HG02610 (cell line): ENCODE measurements at regions not wholly inside any gene's neighbourhood (a gene's known extent, or its start where the extent isn't known, plus 50 kb on each side); places are given as distances from the start of the nearest gene placed in this dataset.

Source experiments
- ATAC-seq: cut with Tn5 transposase; IDR thresholded peaks from one replicate; pipeline ENCODE4 v1.9.1; 2021; ENCODE audit warnings: mild to moderate bottlenecking, moderate library complexity; ENCODE audit not compliant: unreplicated experiment

DNA sequence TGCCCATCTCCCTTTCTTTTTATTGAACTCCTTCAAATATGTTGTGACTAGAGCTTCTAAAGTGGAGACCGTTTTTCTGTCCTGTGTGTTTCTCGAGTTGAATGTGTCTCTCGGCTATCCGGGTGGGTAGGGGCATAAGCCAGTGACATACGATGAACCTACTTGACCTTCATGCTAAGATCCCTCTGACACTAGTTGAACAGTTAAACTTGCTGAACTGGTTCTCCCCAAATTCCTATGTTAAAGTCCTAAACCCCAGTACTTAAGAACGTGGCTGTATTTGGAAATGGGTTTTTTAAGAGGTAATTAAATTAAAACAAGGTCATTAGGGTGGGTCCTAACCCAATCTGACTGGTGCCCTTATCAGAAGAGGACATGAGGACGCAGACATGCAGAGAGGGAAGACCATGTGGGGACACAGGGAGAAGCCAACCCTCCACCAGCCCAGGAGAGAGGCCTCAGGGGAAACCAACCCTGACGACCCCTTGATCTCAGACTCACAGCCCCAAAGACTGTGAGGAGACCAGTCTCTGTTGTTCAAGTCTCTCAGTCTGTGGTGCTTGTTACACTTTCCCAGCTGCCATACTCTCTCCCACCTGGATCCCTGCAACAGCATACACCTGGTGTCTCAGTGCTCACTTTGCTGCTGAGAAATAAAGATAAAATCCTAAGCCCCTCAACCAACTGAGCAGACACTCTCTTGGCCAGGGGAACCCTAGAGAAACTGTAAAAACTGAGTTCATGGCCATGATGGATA is 208.4 kb downstream of the MYLK4 start:
- no peak for ATAC-seq

DNA sequence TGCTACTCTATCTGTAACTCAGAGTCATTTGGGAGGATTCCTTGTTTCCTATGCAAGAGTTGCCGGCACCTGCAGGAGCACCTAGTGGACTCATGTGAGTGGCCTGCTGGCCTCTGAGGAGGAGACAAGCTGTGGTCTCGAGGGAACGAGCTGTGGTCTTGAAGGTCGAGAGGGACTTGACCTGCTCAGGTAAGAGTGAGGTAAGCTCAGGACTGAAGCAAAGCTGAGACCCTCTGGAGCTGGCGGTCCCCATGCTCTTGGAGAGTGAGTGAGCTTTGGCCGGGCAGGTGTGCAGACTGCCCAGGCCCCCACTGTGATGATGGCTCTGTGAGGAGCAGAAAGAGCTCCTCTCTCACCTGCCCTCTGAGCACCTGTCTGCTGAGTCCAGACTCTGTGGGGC is 214.3 kb downstream of the MYLK4 start:
- no peak for ATAC-seq

DNA sequence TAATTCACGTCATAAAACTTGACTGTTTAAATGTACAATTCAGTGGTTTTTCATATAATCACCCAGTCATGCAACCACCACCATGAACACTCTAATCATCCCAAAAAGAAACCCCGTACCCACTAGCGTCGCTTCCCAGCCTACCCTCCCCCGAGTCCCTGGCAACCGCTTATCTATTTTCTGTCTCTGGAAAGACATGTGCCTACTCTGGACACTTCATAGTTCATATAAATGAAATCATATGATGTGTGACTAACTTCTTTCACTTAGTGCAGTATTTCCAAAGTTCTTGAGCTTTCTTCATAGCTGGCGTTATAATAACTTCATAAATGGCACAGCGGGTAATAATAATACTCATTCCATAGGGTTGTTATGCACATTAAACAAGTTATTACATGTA is 215.2 kb downstream of the MYLK4 start:
- ATAC-seq: no peak

DNA sequence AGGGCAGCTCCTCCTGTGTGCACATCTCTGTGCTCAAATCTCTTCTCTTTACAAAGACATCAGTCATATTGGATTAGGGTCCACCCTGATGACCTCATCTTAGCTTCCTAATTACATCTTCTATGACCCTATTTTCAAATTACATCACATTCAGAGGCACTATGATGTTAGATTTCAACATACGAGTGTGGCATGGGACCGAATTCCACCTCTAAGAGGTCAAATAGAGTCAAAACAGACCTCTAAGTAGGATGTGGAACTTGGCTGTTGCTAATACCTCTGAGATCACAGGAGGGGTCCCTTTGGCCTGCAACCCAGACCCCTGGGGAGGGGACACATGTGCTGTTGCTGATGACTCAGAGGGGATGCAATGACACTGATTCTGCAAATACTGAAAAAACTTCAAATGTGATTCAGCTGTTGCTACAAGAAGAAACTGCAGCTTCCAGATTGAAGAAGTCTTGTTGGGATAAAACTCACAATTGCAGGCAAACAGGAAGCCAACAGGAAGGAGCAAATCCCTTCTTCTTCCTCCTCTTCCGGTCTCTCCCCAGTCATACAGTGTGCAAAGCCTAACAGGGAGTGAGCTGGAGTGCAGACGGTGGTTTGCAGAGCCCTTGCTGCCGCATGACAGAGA is 216.2 kb downstream of the MYLK4 start:
- ATAC-seq: no peak

DNA sequence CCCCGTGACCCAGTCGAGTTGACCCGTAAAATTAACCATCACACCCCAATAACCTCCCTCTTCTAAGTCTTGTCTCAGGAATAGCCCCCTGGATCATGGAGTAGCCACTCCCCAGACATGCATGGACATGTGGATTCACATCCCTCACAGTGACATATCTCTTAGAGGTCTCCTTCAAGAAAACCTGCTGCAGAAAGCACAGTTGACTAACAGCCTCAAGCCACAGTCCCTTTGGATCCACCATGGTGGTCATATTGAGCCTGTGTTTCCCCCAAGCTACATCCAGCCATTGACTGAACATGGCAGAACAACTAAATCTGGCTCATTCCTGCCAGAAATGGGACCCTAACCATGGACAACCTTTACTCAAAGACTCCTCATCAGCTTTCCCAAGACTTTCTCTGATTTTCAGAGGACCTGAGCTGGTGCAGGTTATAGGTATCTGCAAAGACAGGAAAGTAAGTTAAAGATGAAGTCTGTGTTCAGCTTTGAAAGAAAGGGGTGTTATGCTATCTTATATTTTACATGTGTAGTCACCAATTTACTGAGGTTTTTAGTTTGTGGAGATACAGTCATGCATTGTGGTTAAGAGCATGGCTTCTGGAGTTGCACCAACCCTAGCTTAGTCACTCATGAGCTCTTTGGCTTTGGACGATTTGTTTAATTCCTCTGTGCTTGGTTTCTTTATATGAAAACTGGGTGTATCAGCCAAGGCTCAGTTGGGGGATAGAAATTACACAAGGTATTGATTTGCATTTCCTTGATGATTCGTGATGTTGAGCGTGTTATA is 219.1 kb downstream of the MYLK4 start:
- ATAC-seq: no peak

DNA sequence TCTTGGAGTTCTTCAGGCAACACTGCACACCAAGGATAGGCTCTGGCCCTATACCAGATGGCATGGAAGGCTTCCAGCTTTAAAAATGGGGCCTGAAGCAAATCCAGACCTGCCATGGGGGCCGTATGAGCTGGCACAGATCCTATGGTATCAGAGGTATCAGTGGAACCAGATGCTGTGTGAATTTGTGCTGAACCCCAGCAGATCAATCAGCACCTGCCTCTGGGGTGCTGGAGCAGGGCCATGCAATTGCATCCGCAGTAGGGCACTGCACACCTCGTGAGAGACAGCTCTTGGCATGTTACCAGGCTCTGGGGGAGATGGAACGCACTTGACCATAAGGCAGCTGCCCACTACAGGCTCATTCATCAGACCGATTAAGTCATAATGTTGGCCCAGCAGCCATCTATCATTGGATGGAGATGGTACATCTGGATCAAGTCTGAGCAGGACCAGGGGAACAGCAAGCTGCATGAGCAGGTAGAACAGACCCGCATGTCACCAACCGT is 221.5 kb downstream of the MYLK4 start:
- no peak for ATAC-seq

DNA sequence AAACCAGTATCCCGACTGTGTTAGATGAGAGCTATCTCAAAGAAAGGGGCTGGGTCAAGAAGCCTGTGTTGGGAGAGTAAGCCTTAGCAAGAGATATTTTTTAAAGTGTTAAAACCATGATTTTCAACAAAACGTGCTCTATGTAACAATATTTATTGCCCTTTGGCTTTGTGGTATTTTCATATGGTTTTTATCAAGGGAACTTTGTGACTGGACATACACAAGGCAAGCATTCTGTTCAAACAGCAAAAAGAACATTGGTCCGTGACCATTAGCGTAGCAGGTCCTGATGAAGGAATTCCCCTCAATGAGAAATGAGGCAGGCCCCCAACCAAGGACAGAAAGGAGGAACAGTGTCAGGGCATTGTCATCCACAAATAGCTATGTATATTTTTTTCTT is 222.6 kb downstream of the MYLK4 start:
- ATAC-seq: no peak

DNA sequence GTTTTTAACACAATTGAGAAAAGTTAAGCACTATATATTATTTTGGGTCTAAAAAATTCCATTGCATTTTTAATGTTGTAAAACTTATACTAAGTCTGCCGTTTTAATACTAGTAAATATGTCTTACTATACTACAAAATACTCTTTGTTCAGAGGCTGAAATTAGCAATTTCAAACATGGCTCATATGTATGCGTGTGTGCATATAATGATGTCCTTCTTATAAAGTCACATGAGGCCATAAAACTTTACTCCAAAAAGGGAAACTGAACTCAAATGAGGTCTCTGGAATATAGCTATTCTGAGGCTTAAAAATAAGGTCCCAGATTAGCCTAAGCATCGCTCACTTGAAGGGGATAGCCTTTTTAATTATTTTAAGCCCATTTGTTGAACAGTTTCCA is 224.0 kb downstream of the MYLK4 start:
- ATAC-seq: no peak

DNA sequence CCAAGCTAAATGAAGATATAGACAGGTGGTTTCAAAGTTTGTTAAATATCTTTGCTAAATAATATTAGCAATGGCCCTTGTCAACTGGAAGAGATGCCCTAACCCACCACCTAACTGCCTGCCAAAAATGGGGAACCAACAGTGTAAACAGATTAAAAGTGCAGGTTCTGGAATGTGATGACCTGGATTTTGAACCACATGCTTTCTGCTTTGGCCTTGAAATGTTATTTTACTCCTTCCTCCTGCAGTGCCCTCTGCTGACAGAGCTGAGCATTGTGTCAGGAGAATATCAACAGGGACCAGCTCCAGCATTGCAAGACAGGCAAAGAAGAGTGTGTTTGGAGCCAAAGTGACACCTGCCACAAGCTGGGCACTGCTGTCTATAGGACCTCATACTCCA is 226.6 kb downstream of the MYLK4 start:
- no peak for ATAC-seq

DNA sequence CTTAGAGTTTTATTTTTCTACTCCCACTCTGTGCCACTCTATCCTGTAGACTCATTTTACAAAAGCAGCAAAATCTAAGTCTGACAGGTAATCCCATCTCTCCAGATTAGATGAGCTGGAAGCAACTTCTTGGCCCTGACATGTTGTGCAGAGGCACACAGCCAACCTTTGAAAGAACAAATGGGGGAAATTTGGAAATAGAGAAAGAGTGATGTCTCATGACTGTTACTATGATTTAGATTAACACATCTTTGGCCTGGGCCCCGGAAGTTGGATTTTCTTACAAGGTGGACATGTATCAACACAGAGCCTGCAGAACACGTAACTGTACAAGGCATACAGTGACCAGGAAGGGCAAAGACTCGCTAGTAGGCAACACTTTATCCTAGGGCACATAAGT is 227.7 kb downstream of the MYLK4 start:
- ATAC-seq: no peak

DNA sequence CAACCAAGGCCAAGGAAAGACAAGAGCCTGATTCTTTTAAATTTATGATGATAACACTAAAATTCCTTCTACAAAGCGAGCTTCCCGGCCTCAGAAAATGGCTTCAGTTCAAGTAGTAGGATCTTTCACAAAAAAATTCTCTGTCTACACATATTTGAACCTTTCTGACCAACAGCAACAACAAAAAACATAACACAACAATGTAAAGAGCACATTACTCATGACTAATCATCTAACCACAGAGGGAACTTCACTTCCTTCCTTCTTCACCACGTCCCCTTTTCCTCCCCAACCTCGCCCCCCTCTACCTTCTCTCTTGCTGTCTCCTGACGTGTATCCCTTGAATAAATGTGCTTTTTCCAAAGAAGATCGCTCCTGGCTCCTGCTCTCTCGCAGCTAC is 228.2 kb downstream of the MYLK4 start:
- no peak for ATAC-seq

DNA sequence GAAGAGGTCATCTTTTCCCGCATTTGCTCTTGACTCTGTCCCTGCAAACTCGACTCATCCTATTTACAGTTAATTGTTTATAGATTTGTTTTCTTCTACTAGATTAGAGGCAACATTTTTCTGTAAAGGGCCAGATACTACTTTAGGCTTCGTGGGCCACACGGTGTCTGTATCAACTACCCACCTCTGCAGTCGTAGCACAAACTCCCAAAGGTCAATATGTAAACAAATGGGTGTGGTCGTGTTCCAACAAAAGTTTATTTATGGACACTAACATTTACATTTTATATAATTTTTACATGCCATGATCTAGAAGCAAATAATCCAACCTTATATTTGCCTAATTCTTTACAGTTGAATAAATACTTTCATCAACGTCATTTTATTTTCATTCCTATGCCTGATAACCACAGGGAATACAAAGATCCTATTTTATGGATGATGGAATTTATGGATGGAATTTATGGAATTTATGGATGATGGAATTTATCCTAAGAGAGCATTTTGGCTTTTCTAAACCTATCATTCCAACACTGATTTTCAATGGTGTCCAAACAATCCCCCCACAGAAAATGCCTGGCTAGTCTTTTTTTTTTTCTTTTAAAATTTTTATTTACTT is 232.8 kb downstream of the MYLK4 start:
- no peak for ATAC-seq

DNA sequence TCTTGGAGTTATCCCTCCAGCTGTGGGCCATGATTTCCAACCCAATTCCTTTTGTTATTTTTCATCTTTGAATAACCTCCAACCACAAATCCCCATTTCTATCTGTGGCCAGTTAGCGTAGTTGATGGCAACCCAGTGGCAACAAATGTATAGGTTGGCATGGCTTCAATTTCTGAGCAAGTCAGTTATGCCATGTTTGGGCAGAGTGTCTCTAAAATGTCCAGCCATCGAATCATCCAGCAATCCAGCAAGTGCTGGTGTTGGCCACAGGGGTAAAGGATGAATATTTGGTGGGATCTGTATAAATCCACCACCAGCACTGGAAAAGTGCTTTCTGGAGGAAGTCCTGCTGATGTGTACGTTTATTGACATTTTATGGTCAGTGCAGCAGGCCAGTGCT is 233.3 kb downstream of the MYLK4 start:
- no peak for ATAC-seq

DNA sequence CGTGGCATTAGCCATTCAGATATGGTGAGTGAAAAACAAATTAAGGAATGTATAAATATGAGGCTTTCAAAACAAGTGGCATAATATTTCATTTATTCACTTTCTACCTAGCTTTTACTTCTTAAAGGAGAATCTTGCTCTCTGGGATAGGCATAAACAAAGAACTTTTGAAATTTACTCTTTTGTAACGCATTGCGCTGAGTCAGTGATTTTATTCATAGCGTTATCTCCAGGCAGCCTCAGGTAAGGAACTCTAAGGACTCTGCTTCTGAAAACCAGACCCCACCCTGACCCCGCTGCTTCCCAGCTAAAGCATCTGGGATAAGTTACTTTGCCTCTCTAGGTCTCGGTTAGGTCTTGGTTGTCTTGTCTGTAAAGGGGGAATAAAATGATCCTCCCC is 234.7 kb downstream of the MYLK4 start:
- no peak for ATAC-seq

DNA sequence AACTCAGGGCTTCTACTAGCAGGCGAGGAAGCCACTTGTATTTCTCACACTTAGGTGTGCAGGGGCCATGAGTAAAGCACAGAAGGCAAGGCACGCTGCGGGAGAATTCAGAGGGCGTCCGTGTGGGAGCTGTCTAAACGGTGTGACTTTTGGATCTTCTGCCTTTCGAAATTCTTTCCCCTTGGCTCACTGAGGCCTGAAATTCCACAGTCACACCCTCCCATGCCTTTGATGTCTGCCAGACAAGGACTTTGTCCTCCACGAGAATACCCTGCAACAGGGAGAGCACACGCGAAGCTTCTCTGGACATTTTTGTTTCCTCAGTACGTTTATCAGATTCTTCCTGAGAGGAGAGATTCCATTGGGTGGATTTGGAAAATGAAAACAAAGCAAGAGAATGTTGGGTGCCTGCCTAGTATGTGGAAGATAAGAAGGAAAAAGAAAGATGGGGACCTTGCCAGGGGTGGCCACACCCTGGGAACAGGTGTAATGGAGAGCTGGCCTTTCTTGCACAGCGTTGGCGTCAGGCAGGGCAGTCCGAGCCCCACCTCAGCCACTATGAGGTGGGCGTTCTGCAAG is 235.7 kb downstream of the MYLK4 start:
- no peak for ATAC-seq

DNA sequence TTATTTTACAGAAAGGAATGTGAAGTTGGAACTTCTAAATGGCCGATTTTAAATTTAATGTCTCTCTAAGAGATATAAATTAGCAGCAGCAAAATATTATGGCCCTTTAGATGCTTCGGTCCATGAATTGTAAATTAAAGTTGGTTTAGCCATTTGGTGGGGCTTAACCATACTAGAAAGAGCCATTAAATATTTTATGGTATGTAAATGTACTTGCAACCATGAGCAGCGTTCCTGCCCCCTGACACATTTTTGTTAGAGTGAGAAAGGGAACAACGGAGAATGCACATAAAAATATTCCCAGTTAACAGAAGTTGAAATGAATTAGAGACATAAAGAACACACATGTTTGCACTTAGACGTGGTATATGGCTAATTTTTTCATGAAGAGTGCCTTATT is 237.9 kb downstream of the MYLK4 start:
- no peak for ATAC-seq

DNA sequence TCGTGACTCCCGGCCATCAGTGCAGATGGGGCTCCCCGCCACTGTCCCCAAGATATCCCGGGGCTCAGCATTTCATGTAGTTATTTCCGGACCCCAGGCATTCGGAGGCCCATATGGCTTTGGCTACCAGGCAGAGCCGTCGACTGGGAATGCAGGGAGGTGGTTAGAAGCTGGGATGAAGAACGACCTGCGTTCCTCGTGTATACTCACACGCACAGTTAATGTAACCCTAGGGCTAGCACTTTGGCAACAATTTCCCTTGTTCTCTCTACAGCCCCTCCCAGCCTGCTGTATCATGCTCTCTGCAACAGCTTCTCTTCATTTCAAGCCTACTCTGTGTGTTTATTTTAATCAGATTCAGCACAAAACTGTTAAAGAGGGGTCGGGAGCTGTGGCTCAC is 240.4 kb downstream of the MYLK4 start:
- ATAC-seq: no peak

DNA sequence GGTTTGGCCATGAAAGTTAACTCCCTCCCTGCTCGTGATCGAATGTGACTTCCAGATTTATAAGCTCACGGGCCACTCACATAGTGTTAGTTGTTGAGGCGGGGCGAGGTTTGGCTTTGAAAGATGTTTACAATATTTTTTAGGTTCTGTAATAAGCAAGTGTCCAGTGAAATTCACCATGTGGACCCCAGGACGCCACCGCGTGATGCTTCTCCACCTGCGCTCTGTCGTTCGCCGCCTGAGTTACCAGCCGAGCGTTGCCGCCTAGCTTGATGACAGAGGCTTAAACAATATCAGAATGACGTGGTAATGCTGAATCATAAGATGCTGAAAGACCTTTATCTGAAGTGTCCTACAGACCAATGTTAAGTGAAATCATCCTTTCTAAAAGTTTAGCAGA is 241.0 kb downstream of the MYLK4 start:
- no peak for ATAC-seq

DNA sequence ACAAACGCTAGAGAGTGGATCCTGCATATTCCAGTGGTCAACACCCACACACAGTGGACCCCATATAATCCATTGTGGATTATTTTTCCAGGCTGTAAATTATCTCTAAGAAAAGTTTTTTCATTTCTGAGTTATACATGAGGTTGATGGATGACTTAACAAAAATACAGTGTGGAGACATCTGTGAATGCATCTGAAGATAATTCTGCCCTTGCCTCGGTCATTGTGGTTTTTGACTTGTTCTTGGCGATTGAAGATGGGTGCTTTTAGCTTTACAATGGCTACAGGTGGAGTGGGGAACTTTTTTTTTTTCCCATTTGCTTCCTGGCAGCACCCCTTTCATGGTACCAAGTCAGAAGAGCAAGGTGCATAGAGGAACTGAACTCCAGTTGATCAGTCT is 242.7 kb downstream of the MYLK4 start:
- no peak for ATAC-seq

DNA sequence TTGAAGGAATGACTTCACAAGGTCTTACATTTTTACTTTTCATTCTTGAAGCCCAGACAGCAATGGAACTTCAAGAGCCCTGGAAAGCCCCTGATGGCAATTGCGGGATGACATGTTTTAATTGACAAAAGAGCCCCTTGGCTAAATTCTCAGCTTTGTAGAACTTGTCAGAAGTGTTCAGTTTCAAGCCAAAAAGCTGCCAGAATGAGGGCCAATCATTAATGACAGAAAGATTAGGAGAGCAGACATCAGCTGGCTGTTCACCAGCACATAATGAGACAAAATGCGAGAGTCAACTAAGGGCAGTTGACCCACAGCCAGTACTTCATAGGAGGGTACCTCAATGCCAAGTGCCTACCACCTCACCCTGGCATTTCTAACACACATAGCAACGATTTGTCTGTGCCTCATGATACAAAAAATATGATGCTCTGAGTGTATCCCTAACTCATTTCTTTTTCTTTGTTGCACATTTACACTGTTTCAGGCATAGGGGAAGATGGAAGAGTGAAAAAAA is 243.1 kb downstream of the MYLK4 start:
- ATAC-seq: no peak

DNA sequence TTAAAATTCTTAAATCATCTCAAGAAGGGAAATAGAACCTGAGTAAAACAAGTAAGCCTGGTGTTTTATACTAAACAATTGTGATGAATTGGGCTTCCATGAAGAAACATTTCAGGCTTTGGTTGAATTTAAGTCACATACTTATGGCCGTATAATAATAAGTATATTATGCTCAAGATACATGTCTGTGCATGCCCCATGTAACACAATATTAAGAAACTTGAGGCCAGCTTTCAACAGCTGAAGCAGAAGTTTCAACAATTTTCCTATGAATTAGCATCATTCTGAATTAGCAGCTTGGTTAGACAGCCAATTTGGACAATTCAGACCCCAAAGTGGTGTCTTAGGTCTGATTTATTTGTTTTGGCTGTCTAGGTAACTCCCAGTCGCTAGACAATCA is 243.7 kb downstream of the MYLK4 start:
- ATAC-seq: no peak
